Naive thymus-derived CD4-positive, alpha-beta T cell (primary cell): ENCODE measurements at regions not wholly inside any gene's neighbourhood (a gene's known extent, or its start where the extent isn't known, plus 50 kb on each side); places are given as distances from the start of the nearest gene placed in this dataset.

Source experiments
- ATAC-seq: fragments of 150-1000 bp; cut with Tn5 transposase; 2 replicates; pipeline ENCODE4 v1.10.0; 2021; ENCODE audit warnings: mild to moderate bottlenecking, moderate library complexity
- CTCF ChIA-PET: fragments of 350-600 bp; sonication (Branson Sonifier 250); formaldehyde crosslinking; loops from one replicate; lab custom pipeline; 2021; ENCODE audit warnings: antibody characterized with exemption; lab: Charles Lee
- POLR2A ChIA-PET: fragments of 350-600 bp; sonication (Branson Sonifier 250); formaldehyde crosslinking; loops from one replicate; lab custom pipeline; 2021; ENCODE audit warnings: antibody characterized with exemption, inconsistent platforms; lab: Charles Lee
- DNase-seq, 9 donors: peaks; one replicate each; pipeline versions ENCODE4 v3.0.0 to v3.0.0-alpha.2; 2020 to 2022; ENCODE audit warnings: mixed read lengths in 1 of 9
- H3K27ac ChIP-seq: one replicate; pipeline ENCODE4 v1.7.0; 2013; ENCODE audit warnings: mild to moderate bottlenecking, low read depth, low read length, moderate library complexity
- H3K27me3 ChIP-seq, 2 donors: one replicate each; pipeline ENCODE4 v1.7.0; 2013; ENCODE audit warnings: low read length in 2 of 2, mild to moderate bottlenecking in 2 of 2, moderate library complexity in 2 of 2; ENCODE audit not compliant: control insufficient read depth in 2 of 2, insufficient read depth in 2 of 2
- H3K36me3 ChIP-seq, 3 experiments: 1 replicate in 2 of 3; 2 replicates in 1 of 3; pipeline ENCODE4 v1.7.0; 2013; ENCODE audit warnings: low read length in 3 of 3, mild to moderate bottlenecking in 3 of 3, moderate library complexity in 1 of 3; ENCODE audit not compliant: insufficient read depth in 3 of 3, control insufficient read depth in 2 of 3
- H3K4me1 ChIP-seq, 2 donors: one replicate each; pipeline ENCODE4 v1.7.0; 2013; ENCODE audit warnings: low read length in 2 of 2, mild to moderate bottlenecking in 2 of 2, moderate library complexity in 1 of 2; ENCODE audit not compliant: control insufficient read depth in 2 of 2, insufficient read depth in 2 of 2
- H3K4me3 ChIP-seq: 2 replicates; pipeline ENCODE4 v1.7.0; 2013; ENCODE audit warnings: mild to moderate bottlenecking, low read length
- H3K9me3 ChIP-seq, 3 experiments: 1 replicate in 2 of 3; 2 replicates in 1 of 3; pipeline ENCODE4 v1.7.0; 2013; ENCODE audit warnings: low read length in 3 of 3; ENCODE audit not compliant: control insufficient read depth in 2 of 3
- H3K27ac Mint-ChIP-seq, 9 donors: one replicate each; pipeline ENCODE4 v1.8.0; 2020 to 2022; ENCODE audit warnings: mixed read lengths in 9 of 9, mild to moderate bottlenecking in 8 of 9, moderate library complexity in 5 of 9, inconsistent platforms in 2 of 9
- H3K27me3 Mint-ChIP-seq, 5 donors: one replicate each; pipeline ENCODE4 v1.8.0; 2021 to 2022; ENCODE audit warnings: mixed read lengths in 5 of 5, mild to moderate bottlenecking in 1 of 5
- H3K36me3 Mint-ChIP-seq, 5 donors: one replicate each; pipeline ENCODE4 v1.8.0; 2020 to 2022; ENCODE audit warnings: mixed read lengths in 5 of 5, mild to moderate bottlenecking in 3 of 5, inconsistent platforms in 1 of 5
- H3K4me1 Mint-ChIP-seq, 7 donors: one replicate each; pipeline ENCODE4 v1.8.0; 2020 to 2022; ENCODE audit warnings: mixed read lengths in 7 of 7, mild to moderate bottlenecking in 3 of 7, inconsistent platforms in 1 of 7
- H3K4me3 Mint-ChIP-seq, 10 donors: one replicate each; pipeline ENCODE4 v1.8.0; 2020 to 2022; ENCODE audit warnings: mild to moderate bottlenecking in 10 of 10, mixed read lengths in 10 of 10, moderate library complexity in 6 of 10, inconsistent platforms in 2 of 10
- H3K9me3 Mint-ChIP-seq, 11 donors: one replicate each; pipeline ENCODE4 v1.8.0; 2020 to 2022; ENCODE audit warnings: mixed read lengths in 11 of 11, mild to moderate bottlenecking in 4 of 11, inconsistent platforms in 1 of 11, moderate library complexity in 1 of 11
- intact Hi-C, 2 donors: fragments of 100-400 bp; cut with micrococcal nuclease; formaldehyde crosslinking; loops; one replicate each; pipeline ENCODE4 v1.15.1; 2023

GRCh38 chr4:37008199-37008598 lies 236.3 kb upstream of the NWD2 start:
- H3K36me3 Mint-ChIP-seq, result no peaks in the 10 kb centered on the region
- peaks cover 0 to 5% (median 0%) of the 10 kb centered on the region in 5 donors for H3K27me3 Mint-ChIP-seq
- H3K9me3 Mint-ChIP-seq, result peaks cover 0 to 20% (median 7%) of the 10 kb centered on the region in 11 donors
- no peak overlapping the region for H3K4me3 Mint-ChIP-seq
- H3K4me1 Mint-ChIP-seq, result no peaks in the 10 kb centered on the region
- Histone ChIP-seq H3K9me3 (no peaks in the 10 kb centered on the region), H3K4me1 (no peaks in the 10 kb centered on the region), H3K27ac (no peak overlapping the region), H3K27me3 (no peaks in the 10 kb centered on the region), H3K4me3 (no peak overlapping the region), H3K36me3 (no peaks in the 10 kb centered on the region)
- ChIA-PET POLR2A (no interaction called here), CTCF (no interaction called here)
- intact Hi-C loops, result no loop called here
- DNase-seq, result no peak
- H3K27ac Mint-ChIP-seq, result no peak overlapping the region
- ATAC-seq, result no peak

- no peak overlapping the region for H3K4me3 ChIP-seq
- Mint-ChIP-seq H3K27ac (no peak overlapping the region), H3K36me3 (no peaks in the 10 kb centered on the region), H3K4me1 (no peaks in the 10 kb centered on the region), H3K4me3 (no peak overlapping the region), H3K27me3 (no peaks in the 10 kb centered on the region), H3K9me3 (peaks cover 0 to 16% (median 2%) of the 10 kb centered on the region in 11 donors)
- H3K4me1 ChIP-seq, result no peaks in the 10 kb centered on the region
- intact Hi-C loops, result no loop called here
- ChIA-PET POLR2A (no interaction called here), CTCF (no interaction called here)
- H3K27ac ChIP-seq, result no peak overlapping the region
- H3K9me3 ChIP-seq, result no peaks in the 10 kb centered on the region
- no peaks in the 10 kb centered on the region for H3K27me3 ChIP-seq
- DNase-seq (no peak), ATAC-seq (no peak)
- H3K36me3 ChIP-seq, result no peaks in the 10 kb centered on the region
Measured at GRCh38 chr4:37014584-37014983, 230.0 kb upstream of the NWD2 start.

- CTCF ChIA-PET, result no interaction called here
- Mint-ChIP-seq H3K4me1 (no peaks in the 10 kb centered on the region), H3K9me3 (peaks cover 0 to 11% (median under 1%) of the 10 kb centered on the region in 11 donors), H3K36me3 (no peaks in the 10 kb centered on the region), H3K4me3 (no peak overlapping the region), H3K27ac (no peak overlapping the region), H3K27me3 (peaks cover 0 to 2% (median 0%) of the 10 kb centered on the region in 5 donors)
- intact Hi-C loops, result no loop called here
- DNase-seq, result no peak
- no peak for ATAC-seq
- no peaks in the 10 kb centered on the region for H3K9me3 ChIP-seq
- no peaks in the 10 kb centered on the region for H3K27me3 ChIP-seq
- no peak overlapping the region for H3K27ac ChIP-seq
- H3K4me1 ChIP-seq, result no peaks in the 10 kb centered on the region
- no peaks in the 10 kb centered on the region for H3K36me3 ChIP-seq
- POLR2A ChIA-PET, result no interaction called here
- H3K4me3 ChIP-seq, result no peak overlapping the region
Measured at GRCh38 chr4:37015391-37015790, 229.2 kb upstream of the NWD2 start.

GRCh38 chr4:37023504-37023903 lies 221.0 kb upstream of the NWD2 start:
- intact Hi-C loops, result no loop called here
- no peaks in the 10 kb centered on the region for H3K36me3 ChIP-seq
- H3K4me3 ChIP-seq, result no peak overlapping the region
- Mint-ChIP-seq H3K4me3 (no peak overlapping the region), H3K27ac (no peak overlapping the region), H3K9me3 (peaks cover 0 to 8% (median 2%) of the 10 kb centered on the region in 11 donors), H3K4me1 (peaks cover 0 to 2% (median 0%) of the 10 kb centered on the region in 7 donors), H3K27me3 (peaks cover 0 to 9% (median 0%) of the 10 kb centered on the region in 5 donors), H3K36me3 (no peaks in the 10 kb centered on the region)
- CTCF ChIA-PET, result no interaction called here
- no peaks in the 10 kb centered on the region for H3K27me3 ChIP-seq
- DNase-seq, result no peak
- H3K27ac ChIP-seq, result no peak overlapping the region
- no peaks in the 10 kb centered on the region for H3K9me3 ChIP-seq
- POLR2A ChIA-PET, result no interaction called here
- no peak for ATAC-seq
- no peaks in the 10 kb centered on the region for H3K4me1 ChIP-seq

- Mint-ChIP-seq H3K9me3 (peaks cover 0 to 8% (median 2%) of the 10 kb centered on the region in 11 donors), H3K27ac (no peak overlapping the region), H3K36me3 (no peaks in the 10 kb centered on the region), H3K27me3 (peaks cover 0 to 9% (median 0%) of the 10 kb centered on the region in 5 donors), H3K4me1 (peaks cover 0 to 2% (median 0%) of the 10 kb centered on the region in 7 donors), H3K4me3 (no peak overlapping the region)
- H3K4me1 ChIP-seq, result no peaks in the 10 kb centered on the region
- H3K9me3 ChIP-seq, result no peaks in the 10 kb centered on the region
- no peak for DNase-seq
- H3K27me3 ChIP-seq, result no peaks in the 10 kb centered on the region
- H3K4me3 ChIP-seq, result no peak overlapping the region
- ATAC-seq, result no peak
- H3K27ac ChIP-seq, result no peak overlapping the region
- H3K36me3 ChIP-seq, result no peaks in the 10 kb centered on the region
- intact Hi-C loops, result no loop called here
- CTCF ChIA-PET, result no interaction called here
- POLR2A ChIA-PET, result no interaction called here
Measured at GRCh38 chr4:37023996-37024395, 220.5 kb upstream of the NWD2 start.

- no peaks in the 10 kb centered on the region for H3K4me1 Mint-ChIP-seq
- POLR2A ChIA-PET, result no interaction called here
- no peak overlapping the region for H3K4me3 Mint-ChIP-seq
- no peaks in the 10 kb centered on the region for H3K36me3 Mint-ChIP-seq
- ATAC-seq (no peak), DNase-seq (no peak)
- H3K27me3 Mint-ChIP-seq, result peaks cover 0 to 5% (median 0%) of the 10 kb centered on the region in 5 donors
- no peaks in the 10 kb centered on the region for H3K36me3 ChIP-seq
- intact Hi-C loops, result no loop called here
- H3K4me3 ChIP-seq, result no peak overlapping the region
- H3K27ac Mint-ChIP-seq, result no peak overlapping the region
- no peaks in the 10 kb centered on the region for H3K27me3 ChIP-seq
- H3K4me1 ChIP-seq, result no peaks in the 10 kb centered on the region
- CTCF ChIA-PET, result no interaction called here
- H3K27ac ChIP-seq, result no peak overlapping the region
- H3K9me3 Mint-ChIP-seq, result peaks cover 0 to 12% (median 1%) of the 10 kb centered on the region in 11 donors
- no peaks in the 10 kb centered on the region for H3K9me3 ChIP-seq
Measured at GRCh38 chr4:37040816-37041215, 203.7 kb upstream of the NWD2 start.

GRCh38 chr4:37043342-37043741 lies 201.2 kb upstream of the NWD2 start:
- ATAC-seq, result no peak
- intact Hi-C loops, result no loop called here

More at GRCh38 chr4:37043342-37043741, 201.2 kb upstream of the NWD2 start:
- Histone ChIP-seq H3K4me1 (no peaks in the 10 kb centered on the region), H3K27me3 (no peaks in the 10 kb centered on the region), H3K9me3 (no peaks in the 10 kb centered on the region), H3K4me3 (no peak overlapping the region), H3K36me3 (no peaks in the 10 kb centered on the region), H3K27ac (no peak overlapping the region)
- no peak for DNase-seq
- Mint-ChIP-seq H3K36me3 (no peaks in the 10 kb centered on the region), H3K9me3 (peaks cover 0 to 7% (median 1%) of the 10 kb centered on the region in 11 donors), H3K27ac (no peak overlapping the region), H3K27me3 (peaks cover 0 to 6% (median 0%) of the 10 kb centered on the region in 5 donors), H3K4me3 (no peak overlapping the region), H3K4me1 (no peaks in the 10 kb centered on the region)
- ChIA-PET CTCF (no interaction called here), POLR2A (no interaction called here)
